ENCODE measurements at regions not wholly inside any gene's neighbourhood (a gene's known extent, or its start where the extent isn't known, plus 50 kb on each side); places are given as distances from the start of the nearest gene placed in this dataset.

GRCh38 chr11:8802251-8802650 lies 108.7 kb upstream of the AKIP1 start:
- H3K4me2 ChIP-seq (ENCODE audit: low read length): no peak overlapping the region
- no peaks in the 10 kb centered on the region for H3K27me3 ChIP-seq (ENCODE audit: control insufficient read depth, insufficient read depth, low read length)
- H3K9me3 ChIP-seq (replicated peaks; ENCODE audit: low read length): no peaks in the 10 kb centered on the region
- no peak overlapping the region for H3K4me3 ChIP-seq (ENCODE audit: low read length)
- H3K36me3 ChIP-seq (ENCODE audit: insufficient read depth, low read length): peaks cover 6% of the 10 kb centered on the region
- H3K9ac ChIP-seq (ENCODE audit: low read depth, low read length): no peak overlapping the region
- peaks cover 22% of the 10 kb centered on the region for H3K4me1 ChIP-seq (ENCODE audit: control insufficient read depth, insufficient read depth, low read length)

DNA sequence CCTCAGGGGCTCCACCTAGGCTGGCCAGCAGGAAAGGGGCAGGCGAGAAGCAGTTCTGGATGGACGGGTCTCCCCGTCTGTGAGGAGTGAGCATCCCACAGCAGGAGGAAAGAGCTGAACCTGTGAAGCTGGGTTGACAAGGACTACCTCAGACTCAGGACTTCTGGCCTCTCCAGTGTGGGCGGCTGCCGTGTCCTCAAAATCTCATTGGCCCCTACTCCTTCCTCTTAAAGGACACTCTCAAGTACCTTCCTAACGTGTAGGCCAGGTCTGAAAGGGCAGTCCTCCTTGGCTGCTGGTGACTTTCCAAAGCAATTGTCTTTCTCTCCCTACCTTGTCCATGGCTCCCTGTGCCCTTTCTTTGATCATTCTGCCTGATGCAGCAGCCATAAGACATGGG lies 107.0 kb upstream of the AKIP1 start:
- H3K9me3 ChIP-seq (replicated peaks; ENCODE audit: low read length): no peaks in the 10 kb centered on the region
- H3K9ac ChIP-seq (ENCODE audit: low read depth, low read length): no peak overlapping the region
- H3K4me1 ChIP-seq (ENCODE audit: control insufficient read depth, insufficient read depth, low read length): peaks cover 39% of the 10 kb centered on the region
- H3K27me3 ChIP-seq (ENCODE audit: control insufficient read depth, insufficient read depth, low read length): no peaks in the 10 kb centered on the region
- H3K4me2 ChIP-seq (ENCODE audit: low read length): no peak overlapping the region
- no peak overlapping the region for H3K4me3 ChIP-seq (ENCODE audit: low read length)
- peaks cover 6% of the 10 kb centered on the region for H3K36me3 ChIP-seq (ENCODE audit: insufficient read depth, low read length)

GRCh38 chr11:8805296-8805695 lies 105.7 kb upstream of the AKIP1 start:
- H3K4me1 ChIP-seq (ENCODE audit: control insufficient read depth, insufficient read depth, low read length): peaks cover 42% of the 10 kb centered on the region
- no peak overlapping the region for H3K4me3 ChIP-seq (ENCODE audit: low read length)
- no peak overlapping the region for H3K4me2 ChIP-seq (ENCODE audit: low read length)
- no peak overlapping the region for H3K9ac ChIP-seq (ENCODE audit: low read depth, low read length)
- no peaks in the 10 kb centered on the region for H3K9me3 ChIP-seq (replicated peaks; ENCODE audit: low read length)
- H3K36me3 ChIP-seq (ENCODE audit: insufficient read depth, low read length): no peaks in the 10 kb centered on the region
- H3K27me3 ChIP-seq (ENCODE audit: control insufficient read depth, insufficient read depth, low read length): no peaks in the 10 kb centered on the region

GRCh38 chr11:8806974-8807373 lies 104.0 kb upstream of the AKIP1 start:
- Histone ChIP-seq H3K36me3 (ENCODE audit: insufficient read depth, low read length) (no peaks in the 10 kb centered on the region), H3K4me2 (ENCODE audit: low read length) (peak overlapping the region; percentile 88), H3K9me3 (replicated peaks; ENCODE audit: low read length) (no peaks in the 10 kb centered on the region), H3K4me1 (ENCODE audit: control insufficient read depth, insufficient read depth, low read length) (peaks cover 55% of the 10 kb centered on the region), H3K27me3 (ENCODE audit: control insufficient read depth, insufficient read depth, low read length) (no peaks in the 10 kb centered on the region), H3K4me3 (ENCODE audit: low read length) (peak overlapping the region; percentile 82), H3K9ac (ENCODE audit: low read depth, low read length) (peak overlapping the region; percentile 76)

DNA sequence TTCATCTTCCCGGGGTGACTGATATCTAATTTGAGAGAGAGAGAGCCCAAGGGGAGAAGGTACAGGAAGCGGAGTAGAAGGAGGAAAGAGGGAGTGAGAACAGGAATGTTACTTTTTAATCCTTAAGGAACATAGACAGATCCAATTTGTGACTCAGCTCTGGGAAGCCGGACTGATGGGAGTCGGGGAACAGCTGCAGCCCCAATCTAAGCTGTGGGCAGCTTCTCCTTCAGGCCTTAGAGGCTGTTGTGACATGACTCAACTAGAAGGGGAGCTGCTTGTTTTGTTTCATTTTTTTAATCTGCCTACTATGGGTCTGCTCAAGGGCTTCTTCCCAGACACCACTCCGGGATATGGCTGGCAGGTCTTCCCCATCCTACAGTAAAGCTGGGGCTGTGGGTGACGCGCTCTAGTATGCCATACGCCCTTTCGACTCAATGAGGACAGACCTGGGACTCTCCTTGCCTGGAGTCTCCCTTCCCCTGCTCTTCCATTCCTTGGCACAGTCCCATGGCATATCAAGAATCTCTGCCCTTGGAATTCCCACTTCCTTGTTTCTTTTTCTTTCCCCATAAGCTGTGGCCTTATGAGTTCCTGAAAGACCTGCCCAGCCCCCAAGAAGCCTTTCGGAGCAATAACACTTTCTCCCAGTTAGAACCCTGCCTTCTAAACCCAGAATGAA lies 103.3 kb upstream of the AKIP1 start:
- Histone ChIP-seq H3K4me2 (ENCODE audit: low read length) (peak overlapping the region; percentile 88), H3K4me1 (ENCODE audit: control insufficient read depth, insufficient read depth, low read length) (peaks cover 62% of the 10 kb centered on the region), H3K4me3 (ENCODE audit: low read length) (peak overlapping the region; percentile 82), H3K9me3 (replicated peaks; ENCODE audit: low read length) (no peaks in the 10 kb centered on the region), H3K27me3 (ENCODE audit: control insufficient read depth, insufficient read depth, low read length) (no peaks in the 10 kb centered on the region), H3K9ac (ENCODE audit: low read depth, low read length) (peak overlapping the region; percentile 88), H3K36me3 (ENCODE audit: insufficient read depth, low read length) (no peaks in the 10 kb centered on the region)

DNA sequence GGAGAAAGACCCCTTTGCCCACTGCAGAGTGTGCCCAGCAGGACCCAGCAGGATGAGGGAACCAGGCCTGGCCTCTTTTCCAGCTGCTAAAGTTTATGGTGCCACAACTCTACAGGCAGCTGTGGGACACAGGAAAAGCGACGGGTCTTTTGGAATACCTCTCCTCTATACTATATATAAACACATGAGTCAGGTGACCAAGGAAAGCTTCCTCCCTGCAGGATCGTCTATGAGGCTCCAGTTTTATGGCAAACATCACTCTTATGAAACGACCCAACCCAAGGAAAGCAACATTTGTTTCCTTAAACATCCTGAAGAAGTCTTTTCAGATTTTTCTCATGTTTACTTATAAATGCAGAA lies 102.8 kb upstream of the AKIP1 start:
- Histone ChIP-seq H3K9me3 (replicated peaks; ENCODE audit: low read length) (no peaks in the 10 kb centered on the region), H3K27me3 (ENCODE audit: control insufficient read depth, insufficient read depth, low read length) (no peaks in the 10 kb centered on the region), H3K4me1 (ENCODE audit: control insufficient read depth, insufficient read depth, low read length) (peaks cover 64% of the 10 kb centered on the region), H3K4me2 (ENCODE audit: low read length) (peak overlapping the region; percentile 88), H3K9ac (ENCODE audit: low read depth, low read length) (peak overlapping the region; percentile 88), H3K36me3 (ENCODE audit: insufficient read depth, low read length) (no peaks in the 10 kb centered on the region), H3K4me3 (ENCODE audit: low read length) (peak overlapping the region; percentile 82)

- Histone ChIP-seq H3K4me2 (ENCODE audit: low read length) (peak overlapping the region; percentile 88), H3K4me1 (ENCODE audit: control insufficient read depth, insufficient read depth, low read length) (peaks cover 75% of the 10 kb centered on the region), H3K9ac (ENCODE audit: low read depth, low read length) (peak overlapping the region; percentile 88), H3K36me3 (ENCODE audit: insufficient read depth, low read length) (no peaks in the 10 kb centered on the region), H3K4me3 (ENCODE audit: low read length) (peak overlapping the region; percentile 82), H3K9me3 (replicated peaks; ENCODE audit: low read length) (no peaks in the 10 kb centered on the region), H3K27me3 (ENCODE audit: control insufficient read depth, insufficient read depth, low read length) (no peaks in the 10 kb centered on the region)
Measured at GRCh38 chr11:8809241-8809938, 101.6 kb upstream of the AKIP1 start.

DNA sequence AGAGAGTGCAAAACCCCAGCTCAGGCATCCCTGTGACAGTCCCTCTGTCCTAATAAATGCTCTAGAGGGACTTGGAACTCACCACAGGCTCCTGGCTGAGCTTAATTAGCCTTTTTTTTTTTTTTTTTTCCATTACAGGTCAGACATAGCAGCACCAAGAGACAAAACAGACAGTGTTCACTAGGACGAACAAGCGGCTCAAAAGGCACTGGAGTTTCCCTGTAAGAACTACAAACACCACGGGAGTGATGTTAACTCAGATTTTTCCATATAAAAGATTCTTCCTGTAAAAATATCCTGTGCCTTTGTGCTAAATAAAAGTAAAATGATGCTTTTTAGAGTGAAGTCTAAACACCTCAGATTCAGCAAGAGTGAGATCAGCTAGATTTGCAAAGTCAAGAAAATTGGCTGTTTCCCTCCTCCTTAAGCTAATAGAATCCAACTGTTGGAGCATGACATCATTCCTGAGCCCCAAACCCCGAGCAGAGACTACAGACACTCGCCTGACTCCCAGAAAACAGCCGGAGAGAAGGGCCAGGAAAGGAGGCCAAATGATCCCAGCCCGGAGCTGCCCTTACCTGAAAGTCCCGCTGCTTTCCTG lies 101.0 kb upstream of the AKIP1 start:
- no peaks in the 10 kb centered on the region for H3K9me3 ChIP-seq (replicated peaks; ENCODE audit: low read length)
- H3K36me3 ChIP-seq (ENCODE audit: insufficient read depth, low read length): no peaks in the 10 kb centered on the region
- no peaks in the 10 kb centered on the region for H3K27me3 ChIP-seq (ENCODE audit: control insufficient read depth, insufficient read depth, low read length)
- H3K4me3 ChIP-seq (ENCODE audit: low read length): peak overlapping the region; percentile 82
- H3K4me1 ChIP-seq (ENCODE audit: control insufficient read depth, insufficient read depth, low read length): peaks cover 80% of the 10 kb centered on the region
- H3K4me2 ChIP-seq (ENCODE audit: low read length): peak overlapping the region; percentile 88
- H3K9ac ChIP-seq (ENCODE audit: low read depth, low read length): peak overlapping the region; percentile 88

DNA sequence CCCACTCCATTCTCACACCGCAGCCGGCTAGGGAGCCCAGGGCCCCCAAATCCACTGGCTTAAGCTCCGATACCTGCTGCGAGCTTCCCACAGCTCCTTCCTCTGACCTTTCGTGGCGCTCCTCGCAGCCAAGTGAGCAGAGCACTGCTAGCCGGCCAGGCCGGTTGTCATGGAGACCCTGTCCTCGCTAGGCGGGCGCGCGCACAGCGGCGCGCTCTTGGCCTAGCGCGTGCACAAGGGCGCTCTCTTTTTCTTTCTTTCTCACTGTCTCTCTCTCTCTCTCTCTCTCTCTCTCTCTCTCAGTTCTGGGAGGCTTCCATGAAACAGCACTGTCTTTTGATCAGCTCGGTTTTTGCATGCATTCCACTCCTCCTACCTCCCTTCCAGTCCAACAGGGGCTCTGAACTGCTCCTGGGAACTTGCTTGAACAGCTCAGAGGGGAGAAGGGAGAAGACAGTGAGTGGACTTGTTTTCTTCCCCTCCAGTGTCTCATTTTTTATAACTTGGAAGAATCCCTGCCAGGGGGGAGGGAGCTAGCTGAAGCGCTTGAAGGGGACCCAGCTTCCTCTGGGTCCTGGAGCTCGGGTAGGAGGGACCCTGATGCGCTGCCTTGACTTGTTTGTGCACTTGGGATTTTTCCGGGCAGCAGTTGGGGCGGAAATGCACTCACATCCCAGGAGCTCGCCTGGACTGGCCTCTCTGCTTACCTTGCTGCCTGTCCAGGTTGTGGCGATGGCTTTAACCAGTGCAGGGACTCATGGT lies 100.3 kb upstream of the AKIP1 start:
- peaks cover 78% of the 10 kb centered on the region for H3K4me1 ChIP-seq (ENCODE audit: control insufficient read depth, insufficient read depth, low read length)
- H3K4me3 ChIP-seq (ENCODE audit: low read length): peak overlapping the region; percentile 82
- no peaks in the 10 kb centered on the region for H3K9me3 ChIP-seq (replicated peaks; ENCODE audit: low read length)
- H3K9ac ChIP-seq (ENCODE audit: low read depth, low read length): peak overlapping the region; percentile 88
- no peaks in the 10 kb centered on the region for H3K36me3 ChIP-seq (ENCODE audit: insufficient read depth, low read length)
- H3K4me2 ChIP-seq (ENCODE audit: low read length): peak overlapping the region; percentile 88
- no peaks in the 10 kb centered on the region for H3K27me3 ChIP-seq (ENCODE audit: control insufficient read depth, insufficient read depth, low read length)

DNA sequence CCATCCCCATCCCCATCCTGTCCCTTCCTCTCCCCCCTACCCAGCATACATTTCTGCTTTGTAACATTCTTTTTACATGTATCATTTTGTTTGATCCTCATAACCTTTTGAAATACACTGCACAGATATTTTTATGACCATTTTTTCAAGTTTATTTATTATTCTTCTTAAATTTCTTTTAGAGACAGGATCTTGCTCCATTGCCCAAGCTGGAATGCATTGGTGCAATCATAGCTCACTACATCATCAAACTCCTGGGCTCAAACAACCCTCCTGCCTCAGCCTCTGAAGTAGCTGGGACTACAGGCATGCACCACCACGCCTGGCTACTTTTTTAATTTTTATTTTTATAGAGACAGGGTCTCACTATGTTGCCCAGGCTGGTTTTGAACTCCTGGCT lies 99.4 kb upstream of the AKIP1 start:
- Histone ChIP-seq H3K4me1 (ENCODE audit: control insufficient read depth, insufficient read depth, low read length) (peaks cover 70% of the 10 kb centered on the region), H3K4me3 (ENCODE audit: low read length) (peak overlapping the region; percentile 82), H3K9me3 (replicated peaks; ENCODE audit: low read length) (no peaks in the 10 kb centered on the region), H3K27me3 (ENCODE audit: control insufficient read depth, insufficient read depth, low read length) (no peaks in the 10 kb centered on the region), H3K4me2 (ENCODE audit: low read length) (peak overlapping the region; percentile 88), H3K36me3 (ENCODE audit: insufficient read depth, low read length) (no peaks in the 10 kb centered on the region), H3K9ac (ENCODE audit: low read depth, low read length) (peak overlapping the region; percentile 88)

- Histone ChIP-seq H3K9ac (ENCODE audit: low read depth, low read length) (no peak overlapping the region), H3K4me3 (ENCODE audit: low read length) (no peak overlapping the region), H3K27me3 (ENCODE audit: control insufficient read depth, insufficient read depth, low read length) (no peaks in the 10 kb centered on the region), H3K9me3 (replicated peaks; ENCODE audit: low read length) (no peaks in the 10 kb centered on the region), H3K4me2 (ENCODE audit: low read length) (peak overlapping the region; percentile 88), H3K36me3 (ENCODE audit: insufficient read depth, low read length) (no peaks in the 10 kb centered on the region), H3K4me1 (ENCODE audit: control insufficient read depth, insufficient read depth, low read length) (peaks cover 62% of the 10 kb centered on the region)
Measured at GRCh38 chr11:8812438-8812837, 98.6 kb upstream of the AKIP1 start.

Measured in skeletal muscle satellite cell (primary cell).